H1 (cell line): ENCODE measurements at regions not wholly inside any gene's neighbourhood (a gene's known extent, or its start where the extent isn't known, plus 50 kb on each side); places are given as distances from the start of the nearest gene placed in this dataset.

Source experiments
- ASH2L ChIP-seq: fragments of 200-600, 300-600 bp; sonication (generic); IDR thresholded peaks from one replicate; pipeline ENCODE4 v1.7.1; 2017; ENCODE audit warnings: low read length
- HDAC6 ChIP-seq: IDR thresholded peaks from one replicate; pipeline ENCODE4 v1.7.1; 2012; ENCODE audit warnings: low read depth, mild to moderate bottlenecking, inconsistent platforms, low read length, moderate library complexity
- KDM1A ChIP-seq: fragments of 200-600, 300-600 bp; sonication (generic); IDR thresholded peaks from 2 replicates; pipeline ENCODE4 v1.7.1; 2016; ENCODE audit warnings: mild to moderate bottlenecking, low read length, borderline replicate concordance
- KDM5A ChIP-seq: fragments of 200-600 bp; IDR thresholded peaks from 2 replicates; pipeline ENCODE4 v1.7.1; 2012; ENCODE audit warnings: mild to moderate bottlenecking, low read length, inconsistent platforms, mixed read lengths
- POLR2AphosphoS5 ChIP-seq: IDR thresholded peaks from 2 replicates; pipeline ENCODE4 v1.6.1; 2011; ENCODE audit warnings: low read depth, low read length
- RBBP5 ChIP-seq: IDR thresholded peaks from 2 replicates; pipeline ENCODE4 v1.7.1; 2012; ENCODE audit warnings: low read depth, mild to moderate bottlenecking, inconsistent platforms, low read length, moderate library complexity, borderline replicate concordance
- SP4 ChIP-seq: IDR thresholded peaks from 2 replicates; pipeline ENCODE4 v1.6.1; 2012; ENCODE audit warnings: low read length, inconsistent platforms
- TBP ChIP-seq: IDR thresholded peaks from 2 replicates; pipeline ENCODE4 v1.6.1; 2011; ENCODE audit warnings: low read depth, low read length, improper control_type of control experiment
- TF ChIP-seq, protein P1 (sequence below): fragments of 300-600 bp; sonication (generic); IDR thresholded peaks from 2 replicates; pipeline ENCODE4 v1.7.1; 2012; ENCODE audit warnings: low read length, moderate library complexity, mild to moderate bottlenecking, inconsistent platforms; ENCODE audit not compliant: insufficient replicate concordance
- TF ChIP-seq, protein P2 (sequence below), 3 experiments: IDR thresholded peaks; 1 replicate in 2 of 3; 2 replicates in 1 of 3; pipeline versions ENCODE4 v1.5.1 to v1.6.1; 2011; ENCODE audit warnings: low read length in 3 of 3, mild to moderate bottlenecking in 3 of 3, inconsistent platforms in 2 of 3, low read depth in 1 of 3, moderate library complexity in 1 of 3; ENCODE audit not compliant: insufficient read depth in 1 of 3; ENCODE audit errors: control extremely low read depth in 1 of 3

GRCh38 chr1:65514041-65514440 lies 93.6 kb downstream of the LEPR start (continued):
- TF ChIP-seq, protein P1, sequence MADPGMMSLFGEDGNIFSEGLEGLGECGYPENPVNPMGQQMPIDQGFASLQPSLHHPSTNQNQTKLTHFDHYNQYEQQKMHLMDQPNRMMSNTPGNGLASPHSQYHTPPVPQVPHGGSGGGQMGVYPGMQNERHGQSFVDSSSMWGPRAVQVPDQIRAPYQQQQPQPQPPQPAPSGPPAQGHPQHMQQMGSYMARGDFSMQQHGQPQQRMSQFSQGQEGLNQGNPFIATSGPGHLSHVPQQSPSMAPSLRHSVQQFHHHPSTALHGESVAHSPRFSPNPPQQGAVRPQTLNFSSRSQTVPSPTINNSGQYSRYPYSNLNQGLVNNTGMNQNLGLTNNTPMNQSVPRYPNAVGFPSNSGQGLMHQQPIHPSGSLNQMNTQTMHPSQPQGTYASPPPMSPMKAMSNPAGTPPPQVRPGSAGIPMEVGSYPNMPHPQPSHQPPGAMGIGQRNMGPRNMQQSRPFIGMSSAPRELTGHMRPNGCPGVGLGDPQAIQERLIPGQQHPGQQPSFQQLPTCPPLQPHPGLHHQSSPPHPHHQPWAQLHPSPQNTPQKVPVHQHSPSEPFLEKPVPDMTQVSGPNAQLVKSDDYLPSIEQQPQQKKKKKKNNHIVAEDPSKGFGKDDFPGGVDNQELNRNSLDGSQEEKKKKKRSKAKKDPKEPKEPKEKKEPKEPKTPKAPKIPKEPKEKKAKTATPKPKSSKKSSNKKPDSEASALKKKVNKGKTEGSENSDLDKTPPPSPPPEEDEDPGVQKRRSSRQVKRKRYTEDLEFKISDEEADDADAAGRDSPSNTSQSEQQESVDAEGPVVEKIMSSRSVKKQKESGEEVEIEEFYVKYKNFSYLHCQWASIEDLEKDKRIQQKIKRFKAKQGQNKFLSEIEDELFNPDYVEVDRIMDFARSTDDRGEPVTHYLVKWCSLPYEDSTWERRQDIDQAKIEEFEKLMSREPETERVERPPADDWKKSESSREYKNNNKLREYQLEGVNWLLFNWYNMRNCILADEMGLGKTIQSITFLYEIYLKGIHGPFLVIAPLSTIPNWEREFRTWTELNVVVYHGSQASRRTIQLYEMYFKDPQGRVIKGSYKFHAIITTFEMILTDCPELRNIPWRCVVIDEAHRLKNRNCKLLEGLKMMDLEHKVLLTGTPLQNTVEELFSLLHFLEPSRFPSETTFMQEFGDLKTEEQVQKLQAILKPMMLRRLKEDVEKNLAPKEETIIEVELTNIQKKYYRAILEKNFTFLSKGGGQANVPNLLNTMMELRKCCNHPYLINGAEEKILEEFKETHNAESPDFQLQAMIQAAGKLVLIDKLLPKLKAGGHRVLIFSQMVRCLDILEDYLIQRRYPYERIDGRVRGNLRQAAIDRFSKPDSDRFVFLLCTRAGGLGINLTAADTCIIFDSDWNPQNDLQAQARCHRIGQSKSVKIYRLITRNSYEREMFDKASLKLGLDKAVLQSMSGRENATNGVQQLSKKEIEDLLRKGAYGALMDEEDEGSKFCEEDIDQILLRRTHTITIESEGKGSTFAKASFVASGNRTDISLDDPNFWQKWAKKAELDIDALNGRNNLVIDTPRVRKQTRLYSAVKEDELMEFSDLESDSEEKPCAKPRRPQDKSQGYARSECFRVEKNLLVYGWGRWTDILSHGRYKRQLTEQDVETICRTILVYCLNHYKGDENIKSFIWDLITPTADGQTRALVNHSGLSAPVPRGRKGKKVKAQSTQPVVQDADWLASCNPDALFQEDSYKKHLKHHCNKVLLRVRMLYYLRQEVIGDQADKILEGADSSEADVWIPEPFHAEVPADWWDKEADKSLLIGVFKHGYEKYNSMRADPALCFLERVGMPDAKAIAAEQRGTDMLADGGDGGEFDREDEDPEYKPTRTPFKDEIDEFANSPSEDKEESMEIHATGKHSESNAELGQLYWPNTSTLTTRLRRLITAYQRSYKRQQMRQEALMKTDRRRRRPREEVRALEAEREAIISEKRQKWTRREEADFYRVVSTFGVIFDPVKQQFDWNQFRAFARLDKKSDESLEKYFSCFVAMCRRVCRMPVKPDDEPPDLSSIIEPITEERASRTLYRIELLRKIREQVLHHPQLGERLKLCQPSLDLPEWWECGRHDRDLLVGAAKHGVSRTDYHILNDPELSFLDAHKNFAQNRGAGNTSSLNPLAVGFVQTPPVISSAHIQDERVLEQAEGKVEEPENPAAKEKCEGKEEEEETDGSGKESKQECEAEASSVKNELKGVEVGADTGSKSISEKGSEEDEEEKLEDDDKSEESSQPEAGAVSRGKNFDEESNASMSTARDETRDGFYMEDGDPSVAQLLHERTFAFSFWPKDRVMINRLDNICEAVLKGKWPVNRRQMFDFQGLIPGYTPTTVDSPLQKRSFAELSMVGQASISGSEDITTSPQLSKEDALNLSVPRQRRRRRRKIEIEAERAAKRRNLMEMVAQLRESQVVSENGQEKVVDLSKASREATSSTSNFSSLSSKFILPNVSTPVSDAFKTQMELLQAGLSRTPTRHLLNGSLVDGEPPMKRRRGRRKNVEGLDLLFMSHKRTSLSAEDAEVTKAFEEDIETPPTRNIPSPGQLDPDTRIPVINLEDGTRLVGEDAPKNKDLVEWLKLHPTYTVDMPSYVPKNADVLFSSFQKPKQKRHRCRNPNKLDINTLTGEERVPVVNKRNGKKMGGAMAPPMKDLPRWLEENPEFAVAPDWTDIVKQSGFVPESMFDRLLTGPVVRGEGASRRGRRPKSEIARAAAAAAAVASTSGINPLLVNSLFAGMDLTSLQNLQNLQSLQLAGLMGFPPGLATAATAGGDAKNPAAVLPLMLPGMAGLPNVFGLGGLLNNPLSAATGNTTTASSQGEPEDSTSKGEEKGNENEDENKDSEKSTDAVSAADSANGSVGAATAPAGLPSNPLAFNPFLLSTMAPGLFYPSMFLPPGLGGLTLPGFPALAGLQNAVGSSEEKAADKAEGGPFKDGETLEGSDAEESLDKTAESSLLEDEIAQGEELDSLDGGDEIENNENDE: no peak
- TF ChIP-seq ASH2L (no peak), POLR2AphosphoS5 (no peak), TBP (no peak), RBBP5 (no peak), KDM1A (no peak), SP4 (no peak), HDAC6 (no peak), KDM5A (no peak)
- TF ChIP-seq, protein P2, sequence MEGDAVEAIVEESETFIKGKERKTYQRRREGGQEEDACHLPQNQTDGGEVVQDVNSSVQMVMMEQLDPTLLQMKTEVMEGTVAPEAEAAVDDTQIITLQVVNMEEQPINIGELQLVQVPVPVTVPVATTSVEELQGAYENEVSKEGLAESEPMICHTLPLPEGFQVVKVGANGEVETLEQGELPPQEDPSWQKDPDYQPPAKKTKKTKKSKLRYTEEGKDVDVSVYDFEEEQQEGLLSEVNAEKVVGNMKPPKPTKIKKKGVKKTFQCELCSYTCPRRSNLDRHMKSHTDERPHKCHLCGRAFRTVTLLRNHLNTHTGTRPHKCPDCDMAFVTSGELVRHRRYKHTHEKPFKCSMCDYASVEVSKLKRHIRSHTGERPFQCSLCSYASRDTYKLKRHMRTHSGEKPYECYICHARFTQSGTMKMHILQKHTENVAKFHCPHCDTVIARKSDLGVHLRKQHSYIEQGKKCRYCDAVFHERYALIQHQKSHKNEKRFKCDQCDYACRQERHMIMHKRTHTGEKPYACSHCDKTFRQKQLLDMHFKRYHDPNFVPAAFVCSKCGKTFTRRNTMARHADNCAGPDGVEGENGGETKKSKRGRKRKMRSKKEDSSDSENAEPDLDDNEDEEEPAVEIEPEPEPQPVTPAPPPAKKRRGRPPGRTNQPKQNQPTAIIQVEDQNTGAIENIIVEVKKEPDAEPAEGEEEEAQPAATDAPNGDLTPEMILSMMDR (IDR thresholded peaks at IDR 0.05; ENCODE audit: control extremely low read depth in 1 of 3, insufficient read depth in 1 of 3, low read depth in 1 of 3, low read length in 3 of 3): no peak
